DOHH2 (cell line): ENCODE measurements at regions not wholly inside any gene's neighbourhood (a gene's known extent, or its start where the extent isn't known, plus 50 kb on each side); places are given as distances from the start of the nearest gene placed in this dataset.

Source experiments
- H3F3A ChIP-seq: fragments of 200-600 bp; sonication (generic), shearing (Covaris generic); 2 replicates; pipeline ENCODE4 v1.6.0; 2016; ENCODE audit warnings: antibody characterized with exemption, mild to moderate bottlenecking; ENCODE audit not compliant: control insufficient read depth, insufficient read depth
- H3K27ac ChIP-seq: fragments of 200-600 bp; sonication (generic); 2 replicates; pipeline ENCODE4 v1.5.1; 2014; ENCODE audit warnings: low read depth, mild to moderate bottlenecking, low read length, moderate library complexity
- H3K27me3 ChIP-seq: fragments of 200-600 bp; sonication (generic); 2 replicates; pipeline ENCODE4 v1.6.1; 2014; ENCODE audit warnings: mild to moderate bottlenecking, low read length, mixed read lengths; ENCODE audit not compliant: control insufficient read depth
- H3K36me3 ChIP-seq: fragments of 200-600 bp; sonication (generic); 2 replicates; pipeline ENCODE4 v1.6.1; 2014; ENCODE audit warnings: mild to moderate bottlenecking, low read length, moderate library complexity, mixed read lengths; ENCODE audit not compliant: control insufficient read depth
- H3K4me1 ChIP-seq: fragments of 200-600 bp; sonication (generic); 2 replicates; pipeline ENCODE4 v1.6.1; 2014; ENCODE audit warnings: mild to moderate bottlenecking, low read length, mixed read lengths; ENCODE audit not compliant: control insufficient read depth
- H3K4me2 ChIP-seq: fragments of 200-600 bp; sonication (generic); 2 replicates; pipeline ENCODE4 v1.6.0; 2014; ENCODE audit warnings: mild to moderate bottlenecking, low read length, moderate library complexity
- H3K4me3 ChIP-seq: fragments of 200-600 bp; sonication (generic); 2 replicates; pipeline ENCODE4 v1.5.1; 2014; ENCODE audit warnings: mild to moderate bottlenecking, low read length, mixed read lengths
- H3K79me2 ChIP-seq: fragments of 200-600 bp; sonication (generic); 2 replicates; pipeline ENCODE4 v1.6.1; 2014; ENCODE audit warnings: mild to moderate bottlenecking, low read length, mixed read lengths; ENCODE audit not compliant: control insufficient read depth
- H3K9me2 ChIP-seq: fragments of 200-600 bp; sonication (generic); replicated peaks from 2 replicates; pipeline ENCODE4 v1.6.1; 2014; ENCODE audit warnings: mild to moderate bottlenecking, low read length, mixed read lengths; ENCODE audit not compliant: control insufficient read depth
- H3K9me3 ChIP-seq: fragments of 200-600 bp; sonication (generic); 2 replicates; pipeline ENCODE4 v1.6.1; 2014; ENCODE audit warnings: antibody characterized with exemption, low read length, mixed read lengths; ENCODE audit not compliant: control insufficient read depth, insufficient read depth
- H4K20me1 ChIP-seq: fragments of 200-600 bp; sonication (generic); 2 replicates; pipeline ENCODE4 v1.6.0; 2014; ENCODE audit warnings: low read depth, mild to moderate bottlenecking, antibody characterized with exemption, low read length, moderate library complexity; ENCODE audit not compliant: control insufficient read depth, insufficient read depth
- CTCF ChIP-seq: fragments of 200-600 bp; sonication (generic); IDR thresholded peaks from one replicate; pipeline ENCODE4 v1.5.1; 2014; ENCODE audit warnings: antibody characterized with exemption, mild to moderate bottlenecking, low read depth, low read length; ENCODE audit not compliant: poor library complexity, severe bottlenecking
- EZH2phosphoT487 ChIP-seq: fragments of 200-600 bp; sonication (generic); IDR thresholded peaks from 2 replicates; pipeline ENCODE4 v1.6.1; 2017; ENCODE audit warnings: borderline replicate concordance, mild to moderate bottlenecking, antibody characterized with exemption, low read length, moderate library complexity, mixed read lengths

- no peaks in the 10 kb centered on the region for H3K79me2 ChIP-seq
- H3K4me2 ChIP-seq = no peak overlapping the region
- no peak for TF ChIP-seq EZH2phosphoT487
- TF ChIP-seq CTCF = no peak
- H3K9me3 ChIP-seq = no peaks in the 10 kb centered on the region
- H3K27me3 ChIP-seq = no peaks in the 10 kb centered on the region
- no peaks in the 10 kb centered on the region for H3F3A ChIP-seq
- H3K9me2 ChIP-seq = no peaks in the 10 kb centered on the region
- no peaks in the 10 kb centered on the region for H3K4me1 ChIP-seq
- H4K20me1 ChIP-seq = no peaks in the 10 kb centered on the region
- H3K4me3 ChIP-seq = no peak overlapping the region
- no peak overlapping the region for H3K27ac ChIP-seq
- H3K36me3 ChIP-seq = no peaks in the 10 kb centered on the region
Measured at GRCh38 chr5:167460449-167461020, 830.9 kb upstream of the WWC1 start.

- Histone ChIP-seq H3K4me2 (no peak overlapping the region), H3K79me2 (no peaks in the 10 kb centered on the region), H3K27ac (no peak overlapping the region), H3K27me3 (no peaks in the 10 kb centered on the region), H3F3A (no peaks in the 10 kb centered on the region), H3K9me3 (no peaks in the 10 kb centered on the region), H3K4me1 (no peaks in the 10 kb centered on the region), H3K9me2 (no peaks in the 10 kb centered on the region), H4K20me1 (no peaks in the 10 kb centered on the region), H3K36me3 (no peaks in the 10 kb centered on the region), H3K4me3 (no peak overlapping the region)
- TF ChIP-seq EZH2phosphoT487 = no peak
- TF ChIP-seq CTCF = no peak
Measured at GRCh38 chr5:167463939-167464338, 827.5 kb upstream of the WWC1 start.

- Histone ChIP-seq H3K4me3 (no peak overlapping the region), H3K79me2 (no peaks in the 10 kb centered on the region), H3K36me3 (no peaks in the 10 kb centered on the region), H3K9me2 (no peaks in the 10 kb centered on the region), H4K20me1 (no peaks in the 10 kb centered on the region), H3F3A (no peaks in the 10 kb centered on the region), H3K27ac (no peak overlapping the region), H3K4me2 (no peak overlapping the region), H3K4me1 (no peaks in the 10 kb centered on the region), H3K9me3 (no peaks in the 10 kb centered on the region), H3K27me3 (no peaks in the 10 kb centered on the region)
- TF ChIP-seq CTCF (no peak), EZH2phosphoT487 (no peak)
Measured at GRCh38 chr5:167466992-167467391, 824.5 kb upstream of the WWC1 start.
